Neural cell (in vitro differentiated cells): ENCODE measurements at regions not wholly inside any gene's neighbourhood (a gene's known extent, or its start where the extent isn't known, plus 50 kb on each side); places are given as distances from the start of the nearest gene placed in this dataset.
"Not testable (repeated sequence)": the region's sequence is repeated elsewhere in the genome, so short reads cannot be mapped to it uniquely, and the experiment has no call there.

Source experiments
- H2AFZ ChIP-seq: fragments of 200-600, 300-800 bp; sonication (generic), shearing (Covaris generic); 2 replicates; pipeline ENCODE4 v1.6.0; 2014; ENCODE audit warnings: low read depth, mild to moderate bottlenecking, antibody characterized with exemption, low read length, moderate library complexity
- H3F3A ChIP-seq: fragments of 200-600 bp; shearing (Covaris generic); 2 replicates; pipeline ENCODE4 v1.6.1; 2016; ENCODE audit warnings: mild to moderate bottlenecking, moderate library complexity, mixed read lengths, antibody characterized with exemption, low read length; ENCODE audit not compliant: insufficient read depth, poor library complexity, severe bottlenecking
- H3K27ac ChIP-seq: fragments of 200-600, 300-800 bp; sonication (generic), shearing (Covaris generic); 2 replicates; pipeline ENCODE4 v1.5.1; 2014; ENCODE audit warnings: mild to moderate bottlenecking, low read length, moderate library complexity
- H3K27me3 ChIP-seq: fragments of 300-800, 200-600 bp; sonication (generic), shearing (Covaris generic); 2 replicates; pipeline ENCODE4 v1.6.0; 2014; ENCODE audit warnings: mild to moderate bottlenecking, low read depth, low read length, moderate library complexity; ENCODE audit not compliant: insufficient read depth
- H3K36me3 ChIP-seq: fragments of 300-800, 200-600 bp; sonication (generic), shearing (Covaris generic); 2 replicates; pipeline ENCODE4 v1.5.1; 2014; ENCODE audit warnings: mild to moderate bottlenecking, antibody characterized with exemption, low read length, moderate library complexity; ENCODE audit not compliant: insufficient read depth
- H3K4me2 ChIP-seq: fragments of 300-800, 200-600 bp; sonication (generic), shearing (Covaris generic); 2 replicates; pipeline ENCODE4 v1.6.0; 2014; ENCODE audit warnings: mild to moderate bottlenecking, low read length
- H3K4me3 ChIP-seq: fragments of 300-800, 200-600 bp; sonication (generic), shearing (Covaris generic); 2 replicates; pipeline ENCODE4 v1.5.1; 2014; ENCODE audit warnings: mild to moderate bottlenecking, low read length, moderate library complexity
- H3K79me2 ChIP-seq: fragments of 200-600 bp; shearing (Covaris generic); replicated peaks from 2 replicates; pipeline ENCODE4 v1.6.0; 2014; ENCODE audit warnings: mild to moderate bottlenecking, low read length, moderate library complexity; ENCODE audit not compliant: insufficient read depth
- H3K9ac ChIP-seq: fragments of 300-800, 200-600 bp; sonication (generic), shearing (Covaris generic); 2 replicates; pipeline ENCODE4 v1.6.1; 2016; ENCODE audit warnings: mild to moderate bottlenecking, low read length, mixed read lengths
- H3K9me2 ChIP-seq: fragments of 200-600 bp; shearing (Covaris generic); 2 replicates; pipeline ENCODE4 v1.6.1; 2016; ENCODE audit warnings: mild to moderate bottlenecking, low read length, mixed read lengths; ENCODE audit not compliant: insufficient read depth
- H3K9me3 ChIP-seq: fragments of 200-600, 300-800 bp; sonication (generic), shearing (Covaris generic); 2 replicates; pipeline ENCODE4 v1.6.1; 2016; ENCODE audit warnings: mild to moderate bottlenecking, mixed run types, low read length, moderate library complexity, mixed read lengths
- H4K20me1 ChIP-seq: fragments of 200-600 bp; shearing (Covaris generic); 2 replicates; pipeline ENCODE4 v1.6.1; 2016; ENCODE audit warnings: mild to moderate bottlenecking, mixed run types; ENCODE audit not compliant: insufficient read depth
- CTCF ChIP-seq: fragments of 450-650 bp; IDR thresholded peaks from 2 replicates; pipeline ENCODE4 v1.5.1; 2014; ENCODE audit warnings: antibody characterized with exemption, mild to moderate bottlenecking, moderate library complexity; ENCODE audit not compliant: poor library complexity, severe bottlenecking
- EP300 ChIP-seq: fragments of 450-650 bp; conservative IDR thresholded peaks from 2 replicates; pipeline ENCODE4 v1.6.1; 2014; ENCODE audit warnings: antibody characterized with exemption, mild to moderate bottlenecking, moderate library complexity; ENCODE audit not compliant: poor library complexity, severe bottlenecking
- EZH2 ChIP-seq: fragments of 200-600, 300-800 bp; shearing (Covaris generic), sonication (generic); IDR thresholded peaks from 2 replicates; pipeline ENCODE4 v1.6.1; 2014; ENCODE audit warnings: antibody characterized with exemption, low read length, borderline replicate concordance, mild to moderate bottlenecking; ENCODE audit not compliant: insufficient read depth, poor library complexity, severe bottlenecking
- MXI1 ChIP-seq: fragments of 450-650 bp; conservative IDR thresholded peaks from 2 replicates; pipeline ENCODE4 v1.6.1; 2014; ENCODE audit warnings: antibody characterized with exemption, mild to moderate bottlenecking; ENCODE audit not compliant: poor library complexity, severe bottlenecking
- POLR2AphosphoS5 ChIP-seq: IDR thresholded peaks from 2 replicates; pipeline ENCODE4 v1.6.1; 2012
- RAD21 ChIP-seq: fragments of 450-650 bp; conservative IDR thresholded peaks from 2 replicates; pipeline ENCODE4 v1.6.1; 2014; ENCODE audit warnings: antibody characterized with exemption, mild to moderate bottlenecking, moderate library complexity
- REST ChIP-seq: IDR thresholded peaks from 2 replicates; pipeline ENCODE4 v1.6.1; 2012; ENCODE audit warnings: borderline replicate concordance
- SMC3 ChIP-seq: fragments of 450-650 bp; conservative IDR thresholded peaks from 2 replicates; pipeline ENCODE4 v1.6.1; 2014; ENCODE audit warnings: antibody characterized with exemption, mild to moderate bottlenecking, moderate library complexity; ENCODE audit not compliant: poor library complexity

- H3K27ac ChIP-seq = no peak overlapping the region
- no peaks in the 10 kb centered on the region for H3K36me3 ChIP-seq
- no peaks in the 10 kb centered on the region for H3K27me3 ChIP-seq
- no peaks in the 10 kb centered on the region for H3K9me2 ChIP-seq
- H3K9me3 ChIP-seq = no peaks in the 10 kb centered on the region
- H3F3A ChIP-seq = no peaks in the 10 kb centered on the region
- H4K20me1 ChIP-seq = no peaks in the 10 kb centered on the region
- no peak for TF ChIP-seq POLR2AphosphoS5
- no peak for TF ChIP-seq EZH2
- TF ChIP-seq SMC3 = no peak
- no peak for TF ChIP-seq CTCF
- no peak overlapping the region for H2AFZ ChIP-seq
- H3K9ac ChIP-seq = no peak overlapping the region
- H3K4me2 ChIP-seq = no peak overlapping the region
- no peaks in the 10 kb centered on the region for H3K79me2 ChIP-seq
- no peak overlapping the region for H3K4me3 ChIP-seq
Measured at GRCh38 chr7:67659091-67659490, 662.5 kb downstream of the TYW1 start.

GRCh38 chr7:67662804-67663203 is 666.2 kb downstream of the TYW1 start:
- TF ChIP-seq EP300 (no peak), CTCF (no peak), SMC3 (no peak), RAD21 (no peak)
- Histone ChIP-seq H4K20me1 (no peaks in the 10 kb centered on the region), H3K9me3 (no peaks in the 10 kb centered on the region), H3K4me2 (no peak overlapping the region), H3K4me3 (no peak overlapping the region), H3K27me3 (no peaks in the 10 kb centered on the region), H3K27ac (no peak overlapping the region), H3K36me3 (no peaks in the 10 kb centered on the region), H2AFZ (no peak overlapping the region), H3K9me2 (no peaks in the 10 kb centered on the region), H3K79me2 (no peaks in the 10 kb centered on the region), H3F3A (no peaks in the 10 kb centered on the region), H3K9ac (no peak overlapping the region)

GRCh38 chr7:67663644-67664043 is 667.0 kb downstream of the TYW1 start:
- no peaks in the 10 kb centered on the region for H3K27me3 ChIP-seq
- no peak overlapping the region for H3K4me2 ChIP-seq
- H3K9me2 ChIP-seq = no peaks in the 10 kb centered on the region
- H3K9ac ChIP-seq = no peak overlapping the region
- no peaks in the 10 kb centered on the region for H3K79me2 ChIP-seq
- H3K9me3 ChIP-seq = no peaks in the 10 kb centered on the region
- no peak overlapping the region for H2AFZ ChIP-seq
- no peaks in the 10 kb centered on the region for H4K20me1 ChIP-seq
- H3F3A ChIP-seq = no peaks in the 10 kb centered on the region
- no peak overlapping the region for H3K4me3 ChIP-seq
- no peaks in the 10 kb centered on the region for H3K36me3 ChIP-seq
- no peak overlapping the region for H3K27ac ChIP-seq
- no peak for TF ChIP-seq MXI1
- TF ChIP-seq REST = no peak

- not testable (repeated sequence) for H3K9me3 ChIP-seq, H3K9me2 ChIP-seq, H3K4me3 ChIP-seq, H3K27me3 ChIP-seq, H4K20me1 ChIP-seq, H3F3A ChIP-seq, H2AFZ ChIP-seq, H3K4me2 ChIP-seq, H3K9ac ChIP-seq, H3K36me3 ChIP-seq, H3K79me2 ChIP-seq, H3K27ac ChIP-seq
Measured at GRCh38 chr7:67666359-67666758, 669.7 kb downstream of the TYW1 start.
